Activated CD8-positive, alpha-beta memory T cell treated with anti-CD3 and anti-CD28 coated beads, Interleukin-2, amount 50 U/mL, for 1 hour (primary cell): ENCODE measurements at regions not wholly inside any gene's neighbourhood (a gene's known extent, or its start where the extent isn't known, plus 50 kb on each side); places are given as distances from the start of the nearest gene placed in this dataset.
A peak's percentile ranks its signal among the peaks of the same experiment; 100 is the strongest.
"Not testable (repeated sequence)": the region's sequence is repeated elsewhere in the genome, so short reads cannot be mapped to it uniquely, and the experiment has no call there.

Experiments used
- DNase-seq: peaks from one replicate; pipeline ENCODE4 v3.0.0-alpha.2; 2020; ENCODE audit errors: extremely low read depth

DNA sequence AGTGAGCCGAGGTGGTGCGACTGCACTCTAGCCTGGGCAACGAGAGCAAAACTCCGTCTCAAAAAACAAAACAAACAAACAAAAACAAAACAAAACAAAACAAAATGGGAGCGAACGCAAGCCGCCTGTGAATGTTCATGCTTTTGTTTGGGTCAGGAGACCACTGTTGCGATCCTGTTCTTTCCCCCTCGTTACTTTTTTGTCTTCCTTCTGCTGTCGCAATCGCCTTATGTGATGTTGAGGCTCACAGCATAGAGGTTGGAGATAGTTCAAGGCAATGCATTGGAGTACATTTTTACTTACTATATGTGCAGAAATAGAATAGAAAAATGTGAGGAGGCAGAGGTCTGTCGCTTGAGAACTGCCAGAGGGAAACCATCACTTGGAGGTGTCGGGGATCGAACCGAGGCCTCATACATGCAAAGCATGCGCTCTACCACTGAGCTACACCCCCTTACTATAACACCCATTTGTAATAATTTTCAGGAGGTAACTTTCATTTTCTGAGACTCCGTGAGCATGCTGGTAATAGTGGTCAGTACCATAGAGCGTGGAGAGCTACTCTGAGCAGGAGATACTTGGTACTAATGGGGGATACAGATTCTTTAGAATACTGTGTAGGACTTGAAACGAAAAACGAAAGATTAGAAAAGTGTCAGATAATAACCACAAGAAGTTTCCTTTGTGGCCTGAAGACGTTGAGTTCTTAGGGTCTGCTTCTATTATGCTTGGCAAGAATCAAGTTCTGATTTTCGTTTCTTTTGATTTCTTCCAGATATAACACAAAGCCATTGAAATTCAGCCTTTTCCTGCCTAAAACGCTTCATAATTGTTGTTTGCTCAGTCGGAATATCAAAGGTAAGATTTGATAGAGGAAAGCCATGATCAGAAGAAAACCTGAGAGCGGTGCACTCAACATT is 121.1 kb downstream of the TRIM27 start:
- DNase-seq: no peak

DNA sequence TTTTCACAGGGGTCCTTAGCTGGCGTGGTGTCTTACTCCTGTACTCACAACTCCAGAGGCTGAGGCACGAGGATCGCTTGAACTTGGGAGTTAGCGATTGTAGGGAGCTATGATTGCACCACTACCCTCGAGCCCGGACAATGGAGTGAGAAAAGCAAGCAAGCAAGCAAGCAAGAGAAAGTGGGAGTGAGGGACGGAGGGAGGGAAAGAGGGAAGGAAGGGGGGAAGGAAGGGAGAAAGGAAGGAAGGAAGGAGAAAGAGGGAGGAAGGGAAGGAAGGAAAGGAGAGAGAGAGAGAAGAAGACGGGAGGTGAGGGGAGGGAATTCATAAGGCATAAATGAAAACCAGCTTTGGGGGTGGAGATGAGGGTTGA is 120.5 kb downstream of the TRIM27 start:
- DNase-seq: no peak

- DNase-seq: no peak
Measured at GRCh38 chr6:28807682-28808280, 116.0 kb downstream of the TRIM27 start.

GRCh38 chr6:28808383-28808782 is 115.4 kb downstream of the TRIM27 start:
- no peak for DNase-seq

DNA sequence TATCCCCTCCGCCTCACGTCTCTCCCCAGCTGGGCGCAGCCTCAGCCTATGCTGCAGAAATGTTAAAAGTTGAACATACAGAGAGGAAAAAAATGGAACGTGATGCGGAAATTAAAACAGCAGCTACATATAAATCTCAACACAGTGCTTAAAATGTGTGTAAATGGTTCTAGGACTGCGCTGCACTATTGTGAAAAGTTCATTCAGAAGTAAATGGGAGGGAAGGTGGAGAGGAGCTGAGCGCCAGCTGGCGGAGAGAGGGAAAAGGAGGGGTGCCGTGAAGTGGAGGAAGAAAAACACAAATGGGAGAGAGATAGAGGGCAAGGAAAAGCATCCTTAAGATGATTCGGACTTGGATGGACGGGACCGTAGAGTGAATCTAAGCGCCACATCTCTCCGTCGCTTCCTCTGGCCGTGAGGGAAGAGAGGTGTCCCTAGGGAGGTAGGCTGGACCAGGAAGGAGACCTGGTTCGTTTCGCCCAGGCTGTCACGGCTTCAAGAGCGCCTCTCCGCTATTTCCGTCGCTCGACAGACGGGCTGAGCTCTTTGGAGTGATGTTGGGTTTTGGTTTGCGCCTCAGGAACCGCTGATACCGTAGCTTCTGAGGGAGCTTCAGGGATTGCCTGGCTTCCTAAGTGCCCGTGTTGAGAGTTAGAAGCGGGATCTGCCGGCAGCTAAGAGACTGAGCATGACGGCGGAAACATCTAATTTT is 113.7 kb downstream of the TRIM27 start:
- DNase-seq: no peak

- DNase-seq: no peak
Measured at GRCh38 chr6:28810659-28811053, 113.1 kb downstream of the TRIM27 start.

DNA sequence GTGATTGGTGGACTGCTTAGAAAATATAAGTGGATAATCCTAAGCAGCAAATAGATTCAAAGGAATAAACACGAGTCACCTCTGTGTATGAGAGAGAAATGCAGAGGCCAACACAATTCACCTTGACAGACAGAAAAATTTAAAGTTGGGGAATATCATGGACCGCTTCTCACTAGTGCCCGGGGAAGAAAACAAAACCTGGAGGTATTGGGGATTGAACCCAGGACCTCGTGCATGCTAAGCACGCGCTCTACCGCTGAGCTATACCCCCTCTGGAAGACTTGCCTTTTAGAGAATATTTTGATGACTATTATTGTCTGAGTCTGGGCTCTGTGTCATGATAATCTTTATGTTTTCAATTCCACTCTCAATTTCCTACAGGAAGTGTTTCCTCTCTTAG is 111.9 kb downstream of the TRIM27 start:
- no peak for DNase-seq

DNA sequence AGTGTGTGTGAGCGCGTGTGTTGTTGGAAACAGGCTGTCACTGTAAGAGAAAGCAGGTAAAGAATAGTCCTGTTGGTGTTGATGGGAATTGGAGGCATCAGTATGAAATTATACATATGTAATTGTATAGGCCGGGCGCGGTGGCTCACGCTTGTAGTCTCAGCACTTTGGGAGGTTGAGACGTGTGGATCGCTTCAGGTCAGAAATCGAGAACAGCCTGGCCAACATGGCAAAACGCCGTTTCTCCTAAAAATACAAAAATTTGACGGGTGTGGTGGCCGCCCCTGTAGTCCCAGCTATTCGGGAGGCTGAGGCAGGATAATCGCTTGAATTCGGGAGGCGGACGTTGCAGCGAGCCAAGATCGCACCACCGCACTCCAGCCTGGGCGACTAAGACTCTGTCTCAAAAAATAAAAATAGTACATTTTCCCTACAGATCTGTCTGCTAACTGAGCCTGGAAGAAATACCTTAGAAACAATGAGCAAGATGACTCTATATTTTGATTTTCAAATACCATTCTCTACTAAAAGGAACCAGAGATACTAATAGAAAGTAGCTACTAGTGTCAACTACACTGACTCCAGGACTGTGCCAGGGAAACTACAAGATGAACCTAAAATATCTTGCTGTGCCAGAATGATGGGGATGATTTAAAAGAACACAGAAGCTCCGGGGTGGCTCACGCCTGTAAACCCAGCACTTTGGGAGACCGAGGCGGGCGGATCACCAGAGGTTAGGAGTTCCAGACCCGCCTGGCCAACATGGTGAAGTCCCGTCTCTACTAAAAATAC is 110.8 kb downstream of the TRIM27 start:
- no peak for DNase-seq

DNA sequence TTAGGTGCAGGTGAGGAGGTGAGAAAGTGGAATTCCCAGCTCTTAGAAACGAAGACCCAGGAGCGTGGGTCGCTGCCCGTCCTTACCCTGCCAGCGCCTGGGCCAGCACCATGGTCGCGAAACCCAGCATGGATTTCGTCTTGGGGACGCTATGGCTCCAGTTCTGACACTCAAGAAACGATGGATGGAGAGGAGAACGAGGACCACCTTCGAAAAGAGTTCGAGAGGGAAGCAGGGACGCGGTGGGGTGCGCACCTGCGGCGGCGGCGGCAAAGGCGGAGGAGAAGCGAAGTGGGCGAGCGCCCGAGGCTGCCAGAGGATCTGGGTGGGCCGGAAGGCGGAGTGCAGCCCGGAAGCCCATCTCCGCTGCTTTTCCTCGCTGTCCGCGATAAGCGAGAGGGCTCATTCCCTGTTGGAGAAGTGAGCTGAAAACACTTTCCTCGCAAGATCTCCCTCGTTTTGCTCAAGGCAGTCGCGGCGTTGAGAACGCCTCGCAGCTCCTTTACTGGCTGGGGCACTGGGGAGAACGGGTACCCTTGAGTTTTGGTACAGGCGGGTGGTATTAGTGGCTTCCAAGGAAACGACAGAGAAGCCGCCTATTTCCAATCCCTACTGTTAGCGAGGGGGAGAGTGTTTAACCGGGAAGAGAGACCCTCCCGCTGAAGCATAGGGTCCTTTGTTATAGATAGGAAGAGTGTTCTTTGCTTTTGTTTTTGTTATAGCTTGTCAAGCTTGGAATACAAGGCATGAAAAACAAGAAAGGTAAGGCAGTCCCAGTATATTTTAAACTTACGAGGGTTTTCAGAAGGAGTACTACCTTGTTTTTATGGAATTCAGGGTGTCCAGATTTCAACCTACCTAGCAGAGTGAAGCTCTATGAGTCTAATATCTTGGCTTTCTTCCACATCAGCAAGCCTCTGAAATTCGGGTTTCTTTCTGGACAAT is 109.5 kb downstream of the TRIM27 start:
- DNase-seq: no peak

DNA sequence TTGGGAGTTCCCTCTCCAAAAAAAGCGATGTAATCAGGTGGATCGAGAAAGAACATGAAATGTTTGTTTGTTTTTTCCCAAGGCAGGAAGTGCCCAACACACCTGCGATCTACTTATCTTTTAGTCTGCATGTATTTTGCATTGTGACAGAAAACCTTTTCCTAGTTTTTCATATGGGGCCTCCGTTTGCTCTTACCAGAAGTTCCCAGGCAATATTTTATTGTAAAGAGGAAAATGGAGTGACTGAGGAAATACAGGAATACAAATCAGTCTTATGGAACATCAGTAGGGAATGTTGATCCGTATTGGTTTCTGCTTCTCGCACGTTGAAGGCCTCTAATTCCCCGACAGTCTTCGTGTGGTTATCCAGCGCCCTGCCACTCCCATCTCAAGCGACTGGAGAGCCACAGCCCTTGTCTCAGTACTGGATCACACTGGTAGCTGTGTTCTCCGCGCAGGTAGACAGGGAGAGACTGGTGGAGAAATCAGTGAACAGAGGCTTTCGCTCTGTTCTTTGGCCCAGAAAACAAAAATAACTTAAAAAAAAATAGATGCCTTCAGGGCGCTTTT is 107.4 kb downstream of the TRIM27 start:
- DNase-seq: no peak

- DNase-seq: no peak
Measured at GRCh38 chr6:28816909-28817807, 106.6 kb downstream of the TRIM27 start.

GRCh38 chr6:28817808-28818145 is 106.0 kb downstream of the TRIM27 start:
- no peak for DNase-seq

DNA sequence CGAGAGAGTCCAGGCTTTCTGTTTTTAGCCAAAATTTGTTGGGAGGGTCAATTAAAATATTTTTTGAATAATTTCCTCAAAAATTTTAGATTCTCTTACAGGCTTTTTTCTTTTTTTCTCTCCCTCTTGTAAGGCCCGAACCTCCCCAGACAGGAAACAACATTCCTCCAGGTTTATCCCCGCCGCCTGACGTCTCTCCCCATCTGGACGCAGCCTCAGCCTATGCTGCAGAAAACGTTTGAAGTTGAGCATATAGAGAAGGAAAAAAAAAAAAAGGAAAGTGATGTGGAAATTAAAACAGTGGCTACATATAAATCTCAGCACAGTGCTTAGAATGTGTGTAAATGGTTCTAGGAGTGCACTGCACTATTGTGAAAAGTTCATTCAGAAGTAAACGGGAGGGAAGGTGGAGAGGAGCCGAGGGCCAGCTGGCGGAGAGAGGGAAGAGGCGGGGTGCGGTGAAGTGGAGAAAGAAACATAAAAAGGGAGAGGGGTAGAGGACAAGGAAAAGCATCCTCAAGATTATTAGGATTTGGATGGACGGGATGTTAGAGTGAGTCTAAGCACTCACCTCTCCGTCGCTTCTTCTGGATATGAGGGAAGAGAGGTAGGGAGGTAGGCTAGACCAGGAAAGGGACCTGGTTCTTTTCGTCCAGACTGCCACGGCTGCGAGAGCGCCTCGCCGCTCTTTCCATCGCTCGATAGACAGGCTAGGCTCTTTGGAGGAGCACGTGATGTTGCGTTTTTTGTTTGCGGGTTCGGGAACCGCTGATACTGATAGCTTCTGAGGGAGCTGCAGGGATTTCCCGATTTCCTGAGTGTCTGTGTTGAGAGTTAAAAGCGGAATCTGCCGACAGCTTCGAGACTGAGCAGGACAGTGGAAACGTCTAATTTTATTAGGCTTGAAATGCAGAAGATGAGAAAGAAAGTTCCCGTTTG is 98.7 kb downstream of the TRIM27 start:
- no peak for DNase-seq

DNA sequence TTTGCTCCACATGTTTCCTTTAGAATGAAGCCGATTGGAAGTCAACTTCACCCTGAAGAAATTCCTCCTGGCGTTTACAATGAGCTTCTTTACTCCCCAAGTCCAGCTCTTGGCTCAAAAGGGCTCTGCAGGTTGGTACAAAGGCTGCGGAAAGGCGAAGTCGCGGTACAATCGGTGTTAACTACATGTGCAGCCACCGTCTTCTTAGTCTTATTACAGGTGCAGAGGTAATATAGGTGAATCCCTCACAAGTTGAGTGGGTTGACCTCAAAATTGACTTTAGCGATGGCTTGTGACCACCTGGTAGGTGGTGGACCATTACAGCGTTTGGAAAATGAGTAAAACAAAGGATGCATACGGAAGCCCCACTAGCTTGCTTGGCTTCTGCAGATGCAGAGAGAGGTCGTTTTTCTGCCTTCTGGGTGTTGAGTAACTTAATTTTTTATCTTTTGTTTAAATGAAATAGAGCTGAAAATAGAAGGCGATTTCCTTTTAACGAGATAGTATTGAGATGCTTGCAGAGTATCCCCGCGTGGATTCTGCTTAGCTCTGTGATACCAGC is 98.0 kb downstream of the TRIM27 start:
- no peak for DNase-seq

DNA sequence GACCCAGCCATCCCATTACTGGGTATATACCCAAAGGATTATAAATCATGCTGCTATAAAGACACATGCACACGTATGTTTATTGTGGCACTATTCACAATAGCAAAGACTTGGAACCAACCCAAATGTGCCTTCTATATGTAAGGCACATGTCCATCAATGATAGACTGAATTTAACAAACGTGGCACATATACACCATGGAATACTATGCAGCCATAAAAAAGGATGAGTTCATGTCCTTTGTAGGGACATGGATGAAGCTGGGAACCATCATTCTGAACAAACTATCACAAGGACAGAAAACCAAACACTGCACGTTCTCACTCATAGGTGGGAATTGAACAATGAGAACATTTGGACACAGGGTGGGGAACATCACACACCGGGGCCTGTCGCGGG is 92.1 kb downstream of the TRIM27 start:
- not testable (repeated sequence) for DNase-seq

DNA sequence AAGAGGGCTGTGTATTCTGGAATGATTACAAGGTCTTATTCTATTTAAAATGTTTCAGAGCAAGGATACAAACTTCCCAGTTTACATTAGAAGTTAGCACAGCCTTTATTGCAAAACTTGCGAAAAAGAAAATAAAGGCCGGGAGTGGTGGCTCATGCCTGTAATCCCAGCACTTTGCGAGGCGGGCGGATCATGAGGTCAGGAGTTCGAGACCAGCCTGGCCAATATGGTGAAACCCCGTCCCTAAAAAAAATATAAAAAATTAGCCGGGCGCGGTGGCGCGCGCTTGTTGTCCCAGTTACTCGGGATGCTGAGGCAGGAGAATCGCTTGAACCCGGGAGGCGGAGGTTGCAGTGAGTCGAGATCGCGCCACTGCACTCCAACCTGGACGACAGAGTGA is 87.1 kb downstream of the TRIM27 start:
- not testable (repeated sequence) for DNase-seq

DNA sequence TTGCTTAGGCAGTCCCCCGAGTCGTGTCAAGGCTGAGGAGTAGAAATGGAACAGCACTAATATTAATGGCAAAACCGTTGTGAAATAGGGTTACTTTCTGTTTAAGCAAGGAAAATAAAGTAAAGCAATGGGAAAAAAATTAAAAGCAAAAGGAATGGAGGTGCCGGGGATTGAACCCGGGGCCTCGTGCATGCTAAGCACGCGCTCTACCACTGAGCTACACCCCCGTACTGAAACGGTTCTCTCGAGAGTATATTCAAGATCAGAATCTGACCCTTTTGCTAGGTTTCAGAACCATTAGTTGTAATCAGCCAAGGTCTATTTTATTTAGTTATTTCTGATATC is 85.5 kb downstream of the TRIM27 start:
- DNase-seq: peak; percentile 36
